HepG2 (cell line): ENCODE measurements at regions not wholly inside any gene's neighbourhood (a gene's known extent, or its start where the extent isn't known, plus 50 kb on each side); places are given as distances from the start of the nearest gene placed in this dataset.

Experiments used
- ATAC-seq: fragments of 200-7000 bp; cut with Tn5 transposase; 3 replicates; pipeline ENCODE4 v1.9.1; 2020; ENCODE audit warnings: mild to moderate bottlenecking, moderate library complexity
- BruUV-seq: library from RNA; stranded (reverse); fragments of 400-500 nt; replicated peaks from 2 replicates; lab custom pipeline; 2021; lab: Mats Ljungman, UMichigan
- CTCF ChIA-PET: fragments of 300-600 bp; formaldehyde crosslinking; extraction: SDS; loops from one replicate; lab custom pipeline; 2021; ENCODE audit warnings: low total read pairs, inconsistent platforms, low intra/inter-chr PET ratio; lab: Yijun Ruan, JAX
- POLR2A ChIA-PET: fragments of 350-600 bp; sonication (Branson Sonifier 250); formaldehyde crosslinking; loops from one replicate; lab custom pipeline; 2020; ENCODE audit warnings: antibody characterized with exemption, inconsistent platforms; lab: Yijun Ruan, JAX
- DNase-seq: peaks from one replicate; pipeline ENCODE4 v3.0.0-alpha.2; 2015; ENCODE audit warnings: low spot score
- FAIRE-seq: peaks from 3 replicates; lab custom pipeline; 2011; peaks lifted over from hg19 to GRCh38; lab: Jason Lieb, UNC
- H2AFZ ChIP-seq: one replicate; pipeline ENCODE4 v1.6.1; 2011; ENCODE audit warnings: low read length, inconsistent platforms
- H3K27ac ChIP-seq: fragments of 300-600 bp; 3 replicates; pipeline ENCODE4 v1.8.0; 2011; ENCODE audit warnings: mixed run types, mild to moderate bottlenecking, mixed read lengths, low read length, inconsistent platforms; ENCODE audit not compliant: insufficient read depth; ENCODE audit errors: extremely low read length
- H3K27me3 ChIP-seq, 2 experiments: fragments of 200-600 bp in 1 of 2; 2 replicates in 1 of 2; 3 replicates in 1 of 2; pipeline versions ENCODE4 v1.6.0 to v1.8.0; 2011; ENCODE audit warnings: low read length in 2 of 2, mild to moderate bottlenecking in 2 of 2, moderate library complexity in 2 of 2, inconsistent platforms in 1 of 2; ENCODE audit not compliant: insufficient read depth in 2 of 2, control insufficient read depth in 1 of 2
- H3K36me3 ChIP-seq, 2 experiments: fragments of 200-600 bp in 1 of 2; replicated peaks in 1 of 2; 2 replicates in 1 of 2; 3 replicates in 1 of 2; pipeline versions ENCODE4 v1.5.1 to v1.8.0; 2011; ENCODE audit warnings: low read length in 2 of 2, inconsistent platforms in 1 of 2; ENCODE audit not compliant: insufficient read depth in 2 of 2, control insufficient read depth in 1 of 2
- H3K4me1 ChIP-seq: 2 replicates; pipeline ENCODE4 v1.5.1; 2012; ENCODE audit warnings: low read length, inconsistent platforms; ENCODE audit not compliant: insufficient read depth
- H3K4me2 ChIP-seq: 2 replicates; pipeline ENCODE4 v1.6.0; 2011; ENCODE audit warnings: low read depth, low read length, inconsistent platforms
- H3K4me3 ChIP-seq, 3 experiments: fragments of 200-600 bp in 1 of 3; sonication (generic), shearing (Covaris generic) in 1 of 3; replicated peaks in 1 of 3; 2 replicates each; pipeline ENCODE4 v1.5.1; 2011 to 2016; ENCODE audit warnings: low read length in 3 of 3, inconsistent platforms in 2 of 3, low read depth in 2 of 3, mild to moderate bottlenecking in 2 of 3, control low read depth in 1 of 3, mixed read lengths in 1 of 3; ENCODE audit not compliant: insufficient read depth in 1 of 3
- H3K79me2 ChIP-seq: one replicate; pipeline ENCODE4 v1.6.1; 2011; ENCODE audit warnings: low read length, inconsistent platforms; ENCODE audit not compliant: insufficient read depth
- H3K9ac ChIP-seq: 2 replicates; pipeline ENCODE4 v1.6.0; 2011; ENCODE audit warnings: mild to moderate bottlenecking, low read depth, low read length, inconsistent platforms; ENCODE audit not compliant: insufficient read depth
- H3K9me3 ChIP-seq: 2 replicates; pipeline ENCODE4 v1.5.1; 2012; ENCODE audit warnings: mild to moderate bottlenecking, low read length
- H4K20me1 ChIP-seq: 2 replicates; pipeline ENCODE4 v1.6.0; 2011; ENCODE audit warnings: inconsistent platforms, mild to moderate bottlenecking, low read length, moderate library complexity; ENCODE audit not compliant: insufficient read depth
- ATRX ChIP-seq: sonication (generic); formaldehyde crosslinking; IDR thresholded peaks from 2 replicates; pipeline ENCODE4 v1.4.0; 2020; ENCODE audit warnings: missing genetic modification reagents, borderline replicate concordance
- CAMTA2 ChIP-seq: sonication (generic); formaldehyde crosslinking; IDR thresholded peaks from 2 replicates; pipeline ENCODE4 v1.4.0; 2020; ENCODE audit warnings: mild to moderate bottlenecking, missing genetic modification reagents, borderline replicate concordance
- CREB1 ChIP-seq, 2 experiments: fragments of 450-650 bp in 1 of 2; IDR thresholded peaks; 2 replicates each; pipeline ENCODE4 v1.6.1; 2016 to 2017; ENCODE audit warnings: control low read depth in 1 of 2, mild to moderate bottlenecking in 1 of 2, missing compliant biosample characterization in 1 of 2, missing genetic modification characterization in 1 of 2
- FOXJ3 ChIP-seq: sonication (generic); formaldehyde crosslinking; IDR thresholded peaks from 2 replicates; pipeline ENCODE4 v1.4.0; 2020; ENCODE audit warnings: missing genetic modification reagents, mild to moderate bottlenecking, borderline replicate concordance
- MAZ ChIP-seq, 2 experiments: sonication (generic) in 1 of 2; formaldehyde crosslinking in 1 of 2; IDR thresholded peaks; 2 replicates each; pipeline versions ENCODE4 v1.5.0 to v1.6.1; 2012 to 2020; ENCODE audit warnings: low read depth in 2 of 2, mild to moderate bottlenecking in 2 of 2, borderline replicate concordance in 1 of 2, improper control_type of control experiment in 1 of 2, low read length in 1 of 2, missing genetic modification reagents in 1 of 2, moderate library complexity in 1 of 2
- MBD4 ChIP-seq: IDR thresholded peaks from 2 replicates; pipeline ENCODE4 v1.6.1; 2012; ENCODE audit warnings: low read length, inconsistent platforms, borderline replicate concordance
- MXI1 ChIP-seq: IDR thresholded peaks from 3 replicates; pipeline ENCODE4 v1.6.1; 2012; ENCODE audit warnings: low read depth, low read length, inconsistent platforms, borderline replicate concordance
- RFXANK ChIP-seq: IDR thresholded peaks from 2 replicates; pipeline ENCODE4 v1.6.1; 2016
- SKI ChIP-seq: fragments of 450-650 bp; IDR thresholded peaks from one replicate; pipeline ENCODE4 v1.6.1; 2018; ENCODE audit warnings: mild to moderate bottlenecking; ENCODE audit not compliant: partially characterized antibody
- SMAD9 ChIP-seq: sonication (generic); formaldehyde crosslinking; IDR thresholded peaks from 2 replicates; pipeline ENCODE4 v1.5.1; 2020; ENCODE audit warnings: mild to moderate bottlenecking, missing genetic modification reagents
- YY1 ChIP-seq: IDR thresholded peaks from 2 replicates; pipeline ENCODE4 v1.6.1; 2011; ENCODE audit warnings: low read length, low read depth, moderate library complexity, mild to moderate bottlenecking; ENCODE audit not compliant: insufficient read depth, insufficient replicate concordance
- ZBTB20 ChIP-seq: sonication (generic); formaldehyde crosslinking; IDR thresholded peaks from 2 replicates; pipeline ENCODE4 v1.8.1; 2023; ENCODE audit warnings: missing genetic modification reagents, low read depth, mild to moderate bottlenecking, borderline replicate concordance
- ZNF430 ChIP-seq: sonication (generic); formaldehyde crosslinking; IDR thresholded peaks from 2 replicates; pipeline ENCODE4 v1.9.0; 2021; ENCODE audit warnings: mild to moderate bottlenecking, missing genetic modification reagents
- ZNF557 ChIP-seq: sonication (generic); formaldehyde crosslinking; IDR thresholded peaks from 2 replicates; pipeline ENCODE4 v1.4.0; 2020; ENCODE audit warnings: missing genetic modification reagents
- ZSCAN9 ChIP-seq: IDR thresholded peaks from 2 replicates; pipeline ENCODE4 v1.6.1; 2016; ENCODE audit warnings: borderline replicate concordance
- WGBS: methylation state at CpG from one replicate; pipeline ENCODE4 v1.1.6; 2017; ENCODE audit warnings: low lambda C conversion rate; 5-methylcytosine and 5-hydroxymethylcytosine counted together
- in situ Hi-C: cut with HindIII; loops from 2 replicates; pipeline ENCODE4 v1.10.0; 2017; ENCODE audit warnings: low pct_unique_long_range_greater_than_20kb; ENCODE audit not compliant: extremely low pct_ligation_motif_present
- intact Hi-C: fragments of 100-400 bp; cut with micrococcal nuclease; formaldehyde crosslinking; loops from one replicate; pipeline ENCODE4 v1.10.0; 2022; ENCODE audit not compliant: unreplicated experiment
- TF ChIP-seq, protein P1 (sequence below): sonication (generic); formaldehyde crosslinking; IDR thresholded peaks from 2 replicates; pipeline ENCODE4 v1.5.1; 2020; ENCODE audit warnings: mild to moderate bottlenecking, moderate library complexity, missing genetic modification reagents
- TF ChIP-seq, protein P2 (sequence below): sonication (generic); formaldehyde crosslinking; IDR thresholded peaks from 2 replicates; pipeline ENCODE4 v1.4.0; 2020; ENCODE audit warnings: missing genetic modification reagents
- TF ChIP-seq, protein P3 (sequence below): sonication (generic); formaldehyde crosslinking; IDR thresholded peaks from 2 replicates; pipeline ENCODE4 v1.4.0; 2020; ENCODE audit warnings: missing genetic modification reagents, borderline replicate concordance
- TF ChIP-seq, protein P4 (sequence below): sonication (generic); formaldehyde crosslinking; IDR thresholded peaks from 2 replicates; pipeline ENCODE4 v1.9.0; 2021; ENCODE audit warnings: missing genetic modification reagents, borderline replicate concordance

DNA sequence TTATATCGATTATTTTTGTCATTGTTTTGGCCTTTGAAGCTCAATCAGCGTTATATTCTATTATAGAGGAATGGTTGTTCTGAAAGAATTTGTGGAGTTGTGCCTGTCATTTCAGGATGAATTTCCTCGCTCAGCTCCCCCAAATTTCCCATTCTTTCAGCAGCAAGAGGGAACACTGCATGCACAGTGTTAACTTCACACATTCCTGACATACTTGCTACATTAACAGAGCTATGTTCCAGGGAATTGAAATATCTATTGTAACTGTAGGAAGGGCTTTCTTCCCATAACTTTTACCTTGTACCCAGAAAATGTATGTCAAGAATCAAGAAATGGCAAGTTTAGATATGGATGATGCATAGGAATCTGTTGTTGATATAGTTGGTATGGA is 379.0 kb downstream of the LRIG3 start:
- intact Hi-C loops = loop anchor here (1.0 kb wide), 1 partner anchor 195 kb away; no protein-coding TSS in a partner anchor
- TF ChIP-seq MXI1 (no peak), SMAD9 (no peak), ZSCAN9 (CRISPR knock-in tag) (no peak), SKI (no peak), ZNF430 (no peak), YY1 (no peak), ZNF557 (CRISPR knock-in tag) (no peak), ZBTB20 (CRISPR knock-in tag) (no peak), CREB1 (IDR thresholded peaks at IDR 0.05) (no peak), CREB1 (CRISPR knock-in tag; IDR thresholded peaks at IDR 0.05) (no peak), ATRX (no peak), FOXJ3 (no peak), RFXANK (CRISPR knock-in tag) (no peak), CAMTA2 (CRISPR knock-in tag) (no peak), MAZ (IDR thresholded peaks at IDR 0.05; ENCODE audit: borderline replicate concordance, low read depth, low read length) (no peak), MAZ (CRISPR knock-in tag; IDR thresholded peaks at IDR 0.05; ENCODE audit: low read depth) (no peak), MBD4 (no peak)
- TF ChIP-seq, protein P1, sequence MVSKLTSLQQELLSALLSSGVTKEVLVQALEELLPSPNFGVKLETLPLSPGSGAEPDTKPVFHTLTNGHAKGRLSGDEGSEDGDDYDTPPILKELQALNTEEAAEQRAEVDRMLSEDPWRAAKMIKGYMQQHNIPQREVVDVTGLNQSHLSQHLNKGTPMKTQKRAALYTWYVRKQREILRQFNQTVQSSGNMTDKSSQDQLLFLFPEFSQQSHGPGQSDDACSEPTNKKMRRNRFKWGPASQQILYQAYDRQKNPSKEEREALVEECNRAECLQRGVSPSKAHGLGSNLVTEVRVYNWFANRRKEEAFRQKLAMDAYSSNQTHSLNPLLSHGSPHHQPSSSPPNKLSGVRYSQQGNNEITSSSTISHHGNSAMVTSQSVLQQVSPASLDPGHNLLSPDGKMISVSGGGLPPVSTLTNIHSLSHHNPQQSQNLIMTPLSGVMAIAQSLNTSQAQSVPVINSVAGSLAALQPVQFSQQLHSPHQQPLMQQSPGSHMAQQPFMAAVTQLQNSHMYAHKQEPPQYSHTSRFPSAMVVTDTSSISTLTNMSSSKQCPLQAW = no peak
- TF ChIP-seq, protein P2, sequence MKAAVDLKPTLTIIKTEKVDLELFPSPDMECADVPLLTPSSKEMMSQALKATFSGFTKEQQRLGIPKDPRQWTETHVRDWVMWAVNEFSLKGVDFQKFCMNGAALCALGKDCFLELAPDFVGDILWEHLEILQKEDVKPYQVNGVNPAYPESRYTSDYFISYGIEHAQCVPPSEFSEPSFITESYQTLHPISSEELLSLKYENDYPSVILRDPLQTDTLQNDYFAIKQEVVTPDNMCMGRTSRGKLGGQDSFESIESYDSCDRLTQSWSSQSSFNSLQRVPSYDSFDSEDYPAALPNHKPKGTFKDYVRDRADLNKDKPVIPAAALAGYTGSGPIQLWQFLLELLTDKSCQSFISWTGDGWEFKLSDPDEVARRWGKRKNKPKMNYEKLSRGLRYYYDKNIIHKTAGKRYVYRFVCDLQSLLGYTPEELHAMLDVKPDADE (CRISPR knock-in tag) = no peak
- TF ChIP-seq, protein P3, sequence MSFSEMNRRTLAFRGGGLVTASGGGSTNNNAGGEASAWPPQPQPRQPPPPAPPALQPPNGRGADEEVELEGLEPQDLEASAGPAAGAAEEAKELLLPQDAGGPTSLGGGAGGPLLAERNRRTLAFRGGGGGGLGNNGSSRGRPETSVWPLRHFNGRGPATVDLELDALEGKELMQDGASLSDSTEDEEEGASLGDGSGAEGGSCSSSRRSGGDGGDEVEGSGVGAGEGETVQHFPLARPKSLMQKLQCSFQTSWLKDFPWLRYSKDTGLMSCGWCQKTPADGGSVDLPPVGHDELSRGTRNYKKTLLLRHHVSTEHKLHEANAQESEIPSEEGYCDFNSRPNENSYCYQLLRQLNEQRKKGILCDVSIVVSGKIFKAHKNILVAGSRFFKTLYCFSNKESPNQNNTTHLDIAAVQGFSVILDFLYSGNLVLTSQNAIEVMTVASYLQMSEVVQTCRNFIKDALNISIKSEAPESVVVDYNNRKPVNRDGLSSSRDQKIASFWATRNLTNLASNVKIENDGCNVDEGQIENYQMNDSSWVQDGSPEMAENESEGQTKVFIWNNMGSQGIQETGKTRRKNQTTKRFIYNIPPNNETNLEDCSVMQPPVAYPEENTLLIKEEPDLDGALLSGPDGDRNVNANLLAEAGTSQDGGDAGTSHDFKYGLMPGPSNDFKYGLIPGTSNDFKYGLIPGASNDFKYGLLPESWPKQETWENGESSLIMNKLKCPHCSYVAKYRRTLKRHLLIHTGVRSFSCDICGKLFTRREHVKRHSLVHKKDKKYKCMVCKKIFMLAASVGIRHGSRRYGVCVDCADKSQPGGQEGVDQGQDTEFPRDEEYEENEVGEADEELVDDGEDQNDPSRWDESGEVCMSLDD (CRISPR knock-in tag) = no peak
- TF ChIP-seq, protein P4, sequence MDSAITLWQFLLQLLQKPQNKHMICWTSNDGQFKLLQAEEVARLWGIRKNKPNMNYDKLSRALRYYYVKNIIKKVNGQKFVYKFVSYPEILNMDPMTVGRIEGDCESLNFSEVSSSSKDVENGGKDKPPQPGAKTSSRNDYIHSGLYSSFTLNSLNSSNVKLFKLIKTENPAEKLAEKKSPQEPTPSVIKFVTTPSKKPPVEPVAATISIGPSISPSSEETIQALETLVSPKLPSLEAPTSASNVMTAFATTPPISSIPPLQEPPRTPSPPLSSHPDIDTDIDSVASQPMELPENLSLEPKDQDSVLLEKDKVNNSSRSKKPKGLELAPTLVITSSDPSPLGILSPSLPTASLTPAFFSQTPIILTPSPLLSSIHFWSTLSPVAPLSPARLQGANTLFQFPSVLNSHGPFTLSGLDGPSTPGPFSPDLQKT (CRISPR knock-in tag) = no peak

More for the DNA sequence above, 379.0 kb downstream of the LRIG3 start:
- no peak overlapping the region for H3K27ac ChIP-seq
- no peak for FAIRE-seq
- no peaks in the 10 kb centered on the region for H3K27me3 ChIP-seq
- DNase-seq = no peak
- H3K9me3 ChIP-seq = no peaks in the 10 kb centered on the region
- H3K36me3 ChIP-seq = no peaks in the 10 kb centered on the region
- ChIA-PET POLR2A (no interaction called here), CTCF (interaction anchor here (1.8 to 3.1 kb wide), 2 partner anchors 572 to 608 kb away, joined by 6 to 43 read pairs; no protein-coding TSS in a partner anchor)
- H3K4me1 ChIP-seq = no peaks in the 10 kb centered on the region
- no peak overlapping the region for H2AFZ ChIP-seq
- no peaks in the 10 kb centered on the region for H4K20me1 ChIP-seq
- no peaks in the 10 kb centered on the region for H3K79me2 ChIP-seq
- in situ Hi-C loops = loop anchor here (5.0 kb wide), 1 partner anchor 611 kb away; no protein-coding TSS in a partner anchor
- BruUV-seq = no TSS peak
- H3K4me2 ChIP-seq = no peak overlapping the region
- H3K9ac ChIP-seq = no peak overlapping the region
- H3K4me3 ChIP-seq = no peak overlapping the region
- ATAC-seq = no peak
- WGBS = 2% methylated on average over 3 of the region's 3 CpGs
